Right cardiac atrium (tissue), 5 donors: ENCODE measurements at regions not wholly inside any gene's neighbourhood (a gene's known extent, or its start where the extent isn't known, plus 50 kb on each side); places are given as distances from the start of the nearest gene placed in this dataset.

Experiments used
- ATAC-seq, 2 donors: fragments of 200-7000 bp; cut with Tn5 transposase; one replicate each; pipeline versions ENCODE4 v1.8.0 to v1.9.1; 2020; ENCODE audit warnings: moderate library complexity in 2 of 2, mild to moderate bottlenecking in 1 of 2
- DNase-seq, 3 donors: peaks; one replicate each; pipeline ENCODE4 v3.0.0-alpha.2; 2020
- H3K27ac ChIP-seq: one replicate; pipeline ENCODE4 v1.5.1; 2013; ENCODE audit warnings: mild to moderate bottlenecking, low read length, control low read depth, moderate library complexity
- H3K27me3 ChIP-seq: one replicate; pipeline ENCODE4 v1.6.1; 2013; ENCODE audit not compliant: control insufficient read depth, insufficient read depth
- H3K4me1 ChIP-seq: one replicate; pipeline ENCODE4 v1.6.1; 2013; ENCODE audit warnings: low read length; ENCODE audit not compliant: control insufficient read depth, insufficient read depth
- H3K4me3 ChIP-seq: one replicate; pipeline ENCODE4 v1.5.1; 2013; ENCODE audit warnings: low read length, control low read depth
- H3K9me3 ChIP-seq: one replicate; pipeline ENCODE4 v1.6.1; 2013; ENCODE audit warnings: low read length; ENCODE audit not compliant: control insufficient read depth
- WGBS: extraction: QIAGEN DNeasy Blood & Tissue Kit; methylation state at CpG from one replicate; pipeline ENCODE4 v1.1.7; 2013; 5-methylcytosine and 5-hydroxymethylcytosine counted together
- intact Hi-C, 4 donors: fragments of 100-400 bp; cut with DNase I; formaldehyde crosslinking; loops; one replicate each; pipeline versions ENCODE4 v1.11.0 to v1.14.0; 2022 to 2023
- donor health status: healthy with polysubstance abuse.
- donor health status: DM: no; HTN: yes; CAD: no.
- donor health status: DM: no; HTN: no; CAD: no.
- donor health status: DM: no; HTN: yes; CAD: no; lungs with severe emphysema.
- donor health status: DM: yes; HTN: yes; CAD: no.

DNA sequence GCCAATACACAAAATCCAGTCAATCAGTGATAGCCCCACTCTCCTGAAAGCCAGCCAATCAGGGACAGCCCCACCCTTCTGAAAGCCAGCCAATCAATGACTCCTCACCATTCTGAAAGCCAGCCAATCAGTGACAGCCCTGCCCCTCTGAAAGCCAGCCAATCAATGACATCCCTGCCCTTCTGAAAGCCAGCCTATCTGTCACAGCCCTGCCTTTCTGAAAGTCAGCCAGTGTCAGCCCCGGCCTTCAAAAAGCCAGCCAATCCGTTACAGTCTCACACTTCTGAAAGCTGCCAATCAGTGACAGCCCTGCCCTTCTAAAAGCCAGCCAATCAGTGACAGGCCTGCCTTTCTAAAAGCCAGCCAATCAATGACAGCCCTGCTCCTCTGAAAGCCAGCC is 95.9 kb upstream of the HDAC4 start:
- Histone ChIP-seq H3K9me3 (no peaks in the 10 kb centered on the region), H3K4me3 (no peak overlapping the region), H3K4me1 (no peaks in the 10 kb centered on the region), H3K27me3 (no peaks in the 10 kb centered on the region), H3K27ac (no peak overlapping the region)
- ATAC-seq (no peak), DNase-seq (peak in 1 of 3 donors; percentile 7)
- intact Hi-C loops = no loop called here
- 97% methylated on average over 2 of the region's 2 CpGs for WGBS

DNA sequence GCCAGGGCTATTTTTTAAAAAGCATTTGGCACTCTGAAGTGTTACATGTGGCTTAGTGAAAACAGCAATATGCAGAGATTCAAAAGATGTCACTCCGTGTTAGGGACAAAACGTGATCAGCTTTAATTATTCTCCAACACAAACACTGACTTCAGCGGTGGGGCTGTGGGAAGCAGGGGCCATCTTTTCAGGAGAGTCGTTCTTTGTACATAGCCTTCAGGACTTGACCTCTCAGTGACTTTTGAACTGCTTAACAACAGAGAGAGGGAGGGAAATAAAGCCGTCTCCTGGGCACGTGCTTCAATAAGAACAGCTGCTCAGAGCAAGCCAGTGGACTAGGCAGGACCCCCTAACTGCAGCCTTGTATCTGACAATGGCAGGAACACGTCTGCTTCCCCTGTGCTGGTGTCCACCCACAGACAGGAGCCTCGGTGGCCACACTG is 95.0 kb upstream of the HDAC4 start:
- Histone ChIP-seq H3K27ac (no peak overlapping the region), H3K4me3 (no peak overlapping the region), H3K27me3 (no peaks in the 10 kb centered on the region), H3K9me3 (no peaks in the 10 kb centered on the region), H3K4me1 (no peaks in the 10 kb centered on the region)
- 34% methylated on average over 8 of the region's 8 CpGs for WGBS
- intact Hi-C loops = no loop called here
- ATAC-seq = no peak
- DNase-seq = no peak

DNA sequence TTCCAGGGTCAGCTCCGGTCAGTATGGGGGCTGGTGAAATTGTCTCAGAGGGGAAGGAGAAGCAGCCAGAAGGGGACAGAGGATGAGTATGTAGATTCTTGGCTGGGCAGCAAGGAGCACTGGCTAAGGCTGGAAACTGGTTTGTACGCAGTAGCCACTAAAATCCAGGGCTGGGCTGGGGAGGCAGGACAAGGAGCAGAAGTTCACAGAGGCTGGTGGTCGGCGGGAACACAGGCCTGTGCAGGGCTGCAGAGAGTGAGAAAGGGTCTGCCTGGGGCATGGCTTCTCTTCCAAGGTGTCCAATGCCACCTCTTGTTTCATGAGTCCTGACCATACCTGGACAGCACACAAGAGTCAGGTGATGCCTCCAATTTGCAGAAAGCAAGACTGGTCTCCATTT is 94.4 kb upstream of the HDAC4 start:
- intact Hi-C loops = no loop called here
- ATAC-seq = no peak
- 87% methylated on average over 4 of the region's 4 CpGs for WGBS

DNA sequence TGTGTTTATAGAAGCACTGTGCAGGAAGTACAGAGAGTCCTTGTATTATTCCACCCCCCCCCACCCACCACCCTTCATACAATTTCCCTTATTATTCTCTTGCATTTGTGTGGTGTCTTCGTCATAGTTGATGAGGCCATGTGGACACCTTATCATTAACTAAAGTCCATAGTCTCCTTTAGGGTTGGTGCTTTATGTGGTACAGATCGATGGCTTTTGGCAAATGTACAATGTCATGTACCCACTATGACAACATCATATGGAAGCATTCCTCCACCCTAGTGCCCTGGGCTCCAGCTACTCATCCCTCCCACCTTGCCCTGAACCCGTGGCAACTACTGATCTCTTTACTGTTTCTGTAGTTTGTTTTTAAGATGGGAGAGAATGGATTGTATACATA is 93.8 kb upstream of the HDAC4 start:
- intact Hi-C loops = no loop called here
- ATAC-seq = no peak
- no peak for DNase-seq
- 89% methylated on average over 3 of the region's 3 CpGs for WGBS
- no peaks in the 10 kb centered on the region for H3K4me1 ChIP-seq
- H3K27me3 ChIP-seq = no peaks in the 10 kb centered on the region
- H3K27ac ChIP-seq = no peak overlapping the region
- H3K9me3 ChIP-seq = no peaks in the 10 kb centered on the region
- H3K4me3 ChIP-seq = no peak overlapping the region

More for the DNA sequence above, 94.4 kb upstream of the HDAC4 start:
- Histone ChIP-seq H3K4me3 (no peak overlapping the region), H3K27me3 (no peaks in the 10 kb centered on the region), H3K4me1 (no peaks in the 10 kb centered on the region), H3K9me3 (no peaks in the 10 kb centered on the region), H3K27ac (no peak overlapping the region)
- no peak for DNase-seq

- H3K9me3 ChIP-seq = no peaks in the 10 kb centered on the region
- 61% methylated on average over 3 of the region's 3 CpGs for WGBS
- H3K27me3 ChIP-seq = no peaks in the 10 kb centered on the region
- no peak overlapping the region for H3K27ac ChIP-seq
- no peaks in the 10 kb centered on the region for H3K4me1 ChIP-seq
- no peak overlapping the region for H3K4me3 ChIP-seq
- no peak for ATAC-seq
- no peak for DNase-seq
- intact Hi-C loops = no loop called here
Measured at GRCh38 chr2:239489481-239489880, 88.7 kb upstream of the HDAC4 start.

DNA sequence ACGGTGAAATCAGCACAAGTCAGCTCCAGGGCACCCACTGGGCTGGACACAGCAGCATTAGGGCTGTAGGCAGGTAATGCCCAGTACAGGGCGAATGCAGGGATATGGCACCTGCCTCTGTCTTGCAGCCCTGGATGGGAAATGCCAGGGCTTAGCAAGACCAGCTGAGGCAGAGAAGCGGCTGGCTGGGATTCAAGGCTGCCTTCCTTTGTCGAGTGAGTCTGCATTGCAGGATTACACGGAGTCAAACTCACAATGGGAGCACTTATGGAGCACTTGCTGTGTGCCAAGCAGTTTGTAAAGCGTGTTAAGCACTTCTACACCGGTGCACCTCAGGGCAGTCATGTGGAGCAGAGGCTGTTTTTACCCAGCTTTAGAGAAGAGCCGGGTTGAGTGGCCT is 87.3 kb upstream of the HDAC4 start:
- intact Hi-C loops = no loop called here
- Histone ChIP-seq H3K27ac (no peak overlapping the region), H3K4me3 (no peak overlapping the region), H3K4me1 (no peaks in the 10 kb centered on the region), H3K27me3 (no peaks in the 10 kb centered on the region), H3K9me3 (no peaks in the 10 kb centered on the region)
- DNase-seq (no peak), ATAC-seq (no peak)
- WGBS = 83% methylated on average over 8 of the region's 8 CpGs

- no peak for ATAC-seq
- no peak overlapping the region for H3K4me3 ChIP-seq
- WGBS = 89% methylated on average over 11 of the region's 11 CpGs
- H3K4me1 ChIP-seq = no peaks in the 10 kb centered on the region
- intact Hi-C loops = no loop called here
- H3K27ac ChIP-seq = no peak overlapping the region
- DNase-seq = no peak
- no peaks in the 10 kb centered on the region for H3K27me3 ChIP-seq
- H3K9me3 ChIP-seq = no peaks in the 10 kb centered on the region
Measured at GRCh38 chr2:239487272-239487671, 86.5 kb upstream of the HDAC4 start.

DNA sequence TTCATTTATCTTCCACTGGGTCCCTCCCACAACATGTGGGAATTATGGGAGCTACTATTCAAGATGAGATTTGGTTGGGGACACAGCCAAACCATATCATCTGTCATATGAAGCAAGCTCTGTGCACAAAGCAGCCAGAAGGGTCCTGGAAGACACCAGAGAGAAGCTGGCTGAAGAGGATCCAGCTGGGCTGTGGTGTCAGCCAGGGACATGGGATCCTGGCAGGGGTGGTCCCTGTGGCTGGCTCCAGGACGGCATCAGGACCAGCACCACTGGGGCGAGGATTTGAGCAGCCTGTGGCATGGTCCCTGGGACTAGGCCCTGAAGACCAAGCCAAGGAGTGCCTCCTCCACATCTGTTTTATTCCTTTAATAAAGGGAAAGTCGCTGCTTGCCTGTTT is 84.8 kb upstream of the HDAC4 start:
- H3K27me3 ChIP-seq = no peaks in the 10 kb centered on the region

DNA sequence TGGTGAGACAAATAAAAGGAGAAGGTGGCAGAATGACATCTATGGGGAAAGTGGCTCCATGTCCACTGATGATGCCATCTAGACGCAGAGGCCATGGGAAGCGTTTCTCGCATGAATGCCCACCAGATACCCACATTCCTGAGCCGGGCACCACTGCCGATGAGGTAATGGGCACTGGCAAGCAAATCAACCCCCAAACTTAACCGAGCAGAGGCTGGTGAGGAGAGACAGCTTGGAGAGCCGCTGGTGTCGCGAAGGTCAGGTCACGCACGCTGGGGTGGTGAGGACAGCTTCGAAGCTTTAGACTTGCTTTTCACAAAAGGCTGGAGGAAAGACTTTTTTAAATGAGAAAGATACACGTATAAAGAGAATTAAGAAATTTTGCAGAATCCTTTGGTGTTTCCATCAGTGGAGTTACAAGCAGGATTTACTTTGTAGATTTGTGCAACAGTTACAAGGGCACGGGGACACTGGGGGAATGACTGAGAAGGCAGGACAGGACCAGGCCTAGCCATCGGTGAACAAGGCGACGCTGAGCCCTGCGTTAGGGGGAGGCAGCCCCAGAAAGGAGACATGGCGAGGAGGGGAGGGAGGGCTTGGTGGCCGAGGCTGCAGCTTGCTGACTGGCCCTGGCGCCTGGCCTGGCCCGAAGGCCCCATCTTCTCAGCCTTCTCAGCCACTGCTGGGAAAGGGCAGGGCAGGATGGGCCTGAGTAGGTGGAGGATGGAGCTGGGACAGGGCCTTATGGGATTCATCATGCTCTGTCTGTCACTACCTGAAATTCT is 83.9 kb upstream of the HDAC4 start:
- WGBS = 96% methylated on average over 22 of the region's 22 CpGs

More for the DNA sequence above, 84.8 kb upstream of the HDAC4 start:
- ATAC-seq (no peak), DNase-seq (no peak)
- intact Hi-C loops = no loop called here
- no peaks in the 10 kb centered on the region for H3K4me1 ChIP-seq
- H3K4me3 ChIP-seq = no peak overlapping the region
- no peak overlapping the region for H3K27ac ChIP-seq
- no peaks in the 10 kb centered on the region for H3K9me3 ChIP-seq
- 73% methylated on average over 3 of the region's 3 CpGs for WGBS

GRCh38 chr2:239482778-239483712 is 82.2 kb upstream of the HDAC4 start:
- intact Hi-C loops = no loop called here
- DNase-seq = peak in 1 of 3 donors; percentile 30
- Histone ChIP-seq H3K9me3 (no peaks in the 10 kb centered on the region), H3K4me3 (no peak overlapping the region), H3K27ac (no peak overlapping the region), H3K4me1 (no peaks in the 10 kb centered on the region), H3K27me3 (no peaks in the 10 kb centered on the region)
- ATAC-seq = no peak
- 65% methylated on average over 38 of the region's 38 CpGs for WGBS

More for the DNA sequence above, 83.9 kb upstream of the HDAC4 start:
- Histone ChIP-seq H3K9me3 (no peaks in the 10 kb centered on the region), H3K4me1 (no peaks in the 10 kb centered on the region), H3K27ac (no peak overlapping the region), H3K4me3 (no peak overlapping the region), H3K27me3 (no peaks in the 10 kb centered on the region)
- ATAC-seq (no peak), DNase-seq (peak in 1 of 3 donors; percentile 34)
- intact Hi-C loops = no loop called here

- no peaks in the 10 kb centered on the region for H3K9me3 ChIP-seq
- intact Hi-C loops = no loop called here
- H3K27me3 ChIP-seq = no peaks in the 10 kb centered on the region
- no peaks in the 10 kb centered on the region for H3K4me1 ChIP-seq
- no peak overlapping the region for H3K4me3 ChIP-seq
- DNase-seq = no peak
- 87% methylated on average over 5 of the region's 5 CpGs for WGBS
- no peak for ATAC-seq
- no peak overlapping the region for H3K27ac ChIP-seq
Measured at GRCh38 chr2:239479471-239479870, 78.7 kb upstream of the HDAC4 start.
